ENCODE measurements at regions not wholly inside any gene's neighbourhood (a gene's known extent, or its start where the extent isn't known, plus 50 kb on each side); places are given as distances from the start of the nearest gene placed in this dataset.

DNA sequence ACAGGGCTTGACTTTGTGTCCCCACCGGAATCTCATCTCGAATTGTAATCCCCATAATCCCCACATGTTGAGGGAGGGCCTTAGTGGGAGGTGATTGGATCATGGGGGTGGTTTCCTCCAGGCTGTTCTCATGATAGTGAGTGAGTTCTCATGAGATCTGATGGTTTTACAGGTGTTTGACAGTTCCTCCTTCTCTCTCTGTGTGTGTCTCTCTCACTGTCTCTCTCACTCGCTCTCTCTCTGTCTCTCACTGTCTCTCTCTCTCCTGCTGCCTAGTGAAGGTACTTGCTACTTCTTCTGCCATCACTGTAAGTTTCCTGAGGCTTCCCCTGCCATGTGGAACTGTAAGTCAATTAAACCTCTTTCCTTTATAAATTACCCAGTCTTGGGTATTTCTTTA is 289.8 kb upstream of the HABP2 start:
- TF ChIP-seq, protein P1, sequence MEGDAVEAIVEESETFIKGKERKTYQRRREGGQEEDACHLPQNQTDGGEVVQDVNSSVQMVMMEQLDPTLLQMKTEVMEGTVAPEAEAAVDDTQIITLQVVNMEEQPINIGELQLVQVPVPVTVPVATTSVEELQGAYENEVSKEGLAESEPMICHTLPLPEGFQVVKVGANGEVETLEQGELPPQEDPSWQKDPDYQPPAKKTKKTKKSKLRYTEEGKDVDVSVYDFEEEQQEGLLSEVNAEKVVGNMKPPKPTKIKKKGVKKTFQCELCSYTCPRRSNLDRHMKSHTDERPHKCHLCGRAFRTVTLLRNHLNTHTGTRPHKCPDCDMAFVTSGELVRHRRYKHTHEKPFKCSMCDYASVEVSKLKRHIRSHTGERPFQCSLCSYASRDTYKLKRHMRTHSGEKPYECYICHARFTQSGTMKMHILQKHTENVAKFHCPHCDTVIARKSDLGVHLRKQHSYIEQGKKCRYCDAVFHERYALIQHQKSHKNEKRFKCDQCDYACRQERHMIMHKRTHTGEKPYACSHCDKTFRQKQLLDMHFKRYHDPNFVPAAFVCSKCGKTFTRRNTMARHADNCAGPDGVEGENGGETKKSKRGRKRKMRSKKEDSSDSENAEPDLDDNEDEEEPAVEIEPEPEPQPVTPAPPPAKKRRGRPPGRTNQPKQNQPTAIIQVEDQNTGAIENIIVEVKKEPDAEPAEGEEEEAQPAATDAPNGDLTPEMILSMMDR (IDR thresholded peaks at IDR 0.05; ENCODE audit: extremely low read depth, insufficient read depth, missing control alignments) = no peak
- in situ Hi-C loops (cut with MboI; ENCODE audit: low pct_unique_long_range_greater_than_20kb, low sequenced_read_pairs, unreplicated experiment) = no loop called here
- DNase-seq (ENCODE audit: low spot score) = no peak

DNA sequence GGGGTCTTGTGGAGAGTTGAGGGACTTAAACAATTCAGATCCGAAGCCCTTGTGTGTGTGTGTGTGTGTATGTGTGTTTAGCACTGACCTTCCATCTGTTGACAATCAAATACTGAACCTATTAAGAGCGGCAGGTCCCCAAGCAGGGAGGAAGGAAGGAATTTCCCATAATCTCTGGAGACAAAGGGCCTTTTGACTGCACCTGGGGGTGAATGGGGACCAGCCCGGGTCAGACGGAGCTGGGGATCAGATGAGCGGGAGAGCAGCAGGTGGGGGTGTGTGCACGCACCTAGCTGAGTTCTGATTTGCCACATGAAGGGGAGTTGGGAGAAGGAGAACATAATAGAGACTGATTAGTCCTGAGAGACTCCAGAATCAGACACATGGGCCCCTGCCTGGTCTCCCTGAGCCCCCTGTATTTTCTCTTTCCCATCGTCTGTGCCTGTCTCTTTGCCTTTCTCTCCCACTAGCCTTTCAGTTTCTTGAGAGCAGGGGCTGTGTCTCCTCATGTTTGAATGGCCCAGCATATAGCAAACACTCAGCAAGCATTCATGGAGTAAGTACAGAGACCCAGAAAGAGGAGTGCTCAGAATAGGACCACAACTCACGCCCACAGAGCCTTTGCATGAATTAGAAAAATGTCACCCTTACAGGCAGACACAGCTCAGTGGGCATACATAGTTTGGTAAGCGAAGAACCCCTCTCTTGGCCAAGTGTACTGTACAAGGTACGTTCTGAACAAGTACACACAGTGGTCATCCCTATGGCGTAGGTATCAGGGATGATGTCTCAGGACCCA is 288.3 kb upstream of the HABP2 start:
- TF ChIP-seq, protein P1 (IDR thresholded peaks at IDR 0.05; ENCODE audit: extremely low read depth, insufficient read depth, missing control alignments) = no peak
- no peak for DNase-seq (ENCODE audit: low spot score)
- in situ Hi-C loops (cut with MboI; ENCODE audit: low pct_unique_long_range_greater_than_20kb, low sequenced_read_pairs, unreplicated experiment) = no loop called here

GRCh38 chr10:113266147-113266546 is 286.7 kb upstream of the HABP2 start:
- DNase-seq (ENCODE audit: low spot score) = no peak
- TF ChIP-seq, protein P1 (IDR thresholded peaks at IDR 0.05; ENCODE audit: extremely low read depth, insufficient read depth, missing control alignments) = no peak
- in situ Hi-C loops (cut with MboI; ENCODE audit: low pct_unique_long_range_greater_than_20kb, low sequenced_read_pairs, unreplicated experiment) = no loop called here

- DNase-seq (ENCODE audit: low spot score) = no peak
Observed at GRCh38 chr10:113267619-113268562, 285.0 kb upstream of the HABP2 start.

GRCh38 chr10:113269333-113269732 is 283.5 kb upstream of the HABP2 start:
- no peak for DNase-seq (ENCODE audit: low spot score)
- TF ChIP-seq, protein P1 (IDR thresholded peaks at IDR 0.05; ENCODE audit: extremely low read depth, insufficient read depth, missing control alignments) = no peak
- in situ Hi-C loops (cut with MboI; ENCODE audit: low pct_unique_long_range_greater_than_20kb, low sequenced_read_pairs, unreplicated experiment) = no loop called here

More at GRCh38 chr10:113267619-113268562, 285.0 kb upstream of the HABP2 start:
- in situ Hi-C loops (cut with MboI; ENCODE audit: low pct_unique_long_range_greater_than_20kb, low sequenced_read_pairs, unreplicated experiment) = no loop called here
- TF ChIP-seq, protein P1 (IDR thresholded peaks at IDR 0.05; ENCODE audit: extremely low read depth, insufficient read depth, missing control alignments) = no peak

DNA sequence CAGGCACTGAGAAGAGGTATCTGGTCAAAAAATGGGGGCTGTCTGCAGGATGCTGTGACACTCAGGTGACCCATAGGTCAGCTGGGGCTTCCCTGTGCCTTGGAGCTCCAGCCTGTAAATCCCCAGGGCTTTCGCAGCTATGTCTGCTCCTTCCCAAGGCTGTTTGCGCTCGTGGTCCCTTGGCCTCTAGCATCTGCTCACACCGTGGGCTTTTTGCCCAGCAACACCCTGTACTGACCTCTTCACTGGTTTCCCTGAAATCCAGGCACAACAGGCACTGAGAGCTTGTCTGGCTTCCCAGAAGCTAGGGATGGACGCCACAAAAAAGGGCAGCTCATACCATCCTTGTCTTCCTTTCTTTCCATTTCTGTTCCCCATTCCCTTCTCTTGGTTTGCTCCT is 280.3 kb upstream of the HABP2 start:
- TF ChIP-seq, protein P1 (IDR thresholded peaks at IDR 0.05; ENCODE audit: extremely low read depth, insufficient read depth, missing control alignments) = no peak
- in situ Hi-C loops (cut with MboI; ENCODE audit: low pct_unique_long_range_greater_than_20kb, low sequenced_read_pairs, unreplicated experiment) = no loop called here

More for the DNA sequence above, 280.3 kb upstream of the HABP2 start:
- no peak for DNase-seq (ENCODE audit: low spot score)
